Neural crest cell (in vitro differentiated cells): ENCODE measurements at regions not wholly inside any gene's neighbourhood (a gene's known extent, or its start where the extent isn't known, plus 50 kb on each side); places are given as distances from the start of the nearest gene placed in this dataset.

Source experiments
- DNase-seq: peaks from one replicate; pipeline ENCODE4 v3.0.0; 2021; ENCODE audit warnings: low read depth, mixed read lengths, low spot score
- H3K27ac Mint-ChIP-seq: one replicate; pipeline ENCODE4 v1.8.0; 2021; ENCODE audit warnings: mild to moderate bottlenecking, mixed read lengths; ENCODE audit not compliant: unreplicated experiment
- H3K27me3 Mint-ChIP-seq: 2 replicates; pipeline ENCODE4 v1.8.0; 2021; ENCODE audit warnings: low read depth, mild to moderate bottlenecking, mixed read lengths
- H3K36me3 Mint-ChIP-seq: 2 replicates; pipeline ENCODE4 v1.8.0; 2021; ENCODE audit warnings: low read depth, mild to moderate bottlenecking, mixed read lengths
- H3K4me1 Mint-ChIP-seq: 2 replicates; pipeline ENCODE4 v1.8.0; 2021; ENCODE audit warnings: mixed read lengths
- H3K4me3 Mint-ChIP-seq: one replicate; pipeline ENCODE4 v1.8.0; 2021; ENCODE audit warnings: mild to moderate bottlenecking, mixed read lengths
- H3K9me3 Mint-ChIP-seq: 2 replicates; pipeline ENCODE4 v1.8.0; 2021; ENCODE audit warnings: mixed read lengths
- TF ChIP-seq, protein P1 (sequence below): fragments of 200-600 bp; sonication (generic); conservative IDR thresholded peaks from 2 replicates; pipeline ENCODE4 v1.5.0; 2021; ENCODE audit warnings: antibody characterized with exemption, mild to moderate bottlenecking

- Mint-ChIP-seq H3K4me3 (no peak overlapping the region), H3K36me3 (no peaks in the 10 kb centered on the region), H3K27ac (no peak overlapping the region), H3K27me3 (no peaks in the 10 kb centered on the region), H3K4me1 (no peaks in the 10 kb centered on the region), H3K9me3 (no peaks in the 10 kb centered on the region)
- TF ChIP-seq, protein P1, sequence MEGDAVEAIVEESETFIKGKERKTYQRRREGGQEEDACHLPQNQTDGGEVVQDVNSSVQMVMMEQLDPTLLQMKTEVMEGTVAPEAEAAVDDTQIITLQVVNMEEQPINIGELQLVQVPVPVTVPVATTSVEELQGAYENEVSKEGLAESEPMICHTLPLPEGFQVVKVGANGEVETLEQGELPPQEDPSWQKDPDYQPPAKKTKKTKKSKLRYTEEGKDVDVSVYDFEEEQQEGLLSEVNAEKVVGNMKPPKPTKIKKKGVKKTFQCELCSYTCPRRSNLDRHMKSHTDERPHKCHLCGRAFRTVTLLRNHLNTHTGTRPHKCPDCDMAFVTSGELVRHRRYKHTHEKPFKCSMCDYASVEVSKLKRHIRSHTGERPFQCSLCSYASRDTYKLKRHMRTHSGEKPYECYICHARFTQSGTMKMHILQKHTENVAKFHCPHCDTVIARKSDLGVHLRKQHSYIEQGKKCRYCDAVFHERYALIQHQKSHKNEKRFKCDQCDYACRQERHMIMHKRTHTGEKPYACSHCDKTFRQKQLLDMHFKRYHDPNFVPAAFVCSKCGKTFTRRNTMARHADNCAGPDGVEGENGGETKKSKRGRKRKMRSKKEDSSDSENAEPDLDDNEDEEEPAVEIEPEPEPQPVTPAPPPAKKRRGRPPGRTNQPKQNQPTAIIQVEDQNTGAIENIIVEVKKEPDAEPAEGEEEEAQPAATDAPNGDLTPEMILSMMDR, result no peak
- no peak for DNase-seq
These were observed 1067.0 kb downstream of the CDH18 start for GRCh38 chr5:18920966-18921365.

DNA sequence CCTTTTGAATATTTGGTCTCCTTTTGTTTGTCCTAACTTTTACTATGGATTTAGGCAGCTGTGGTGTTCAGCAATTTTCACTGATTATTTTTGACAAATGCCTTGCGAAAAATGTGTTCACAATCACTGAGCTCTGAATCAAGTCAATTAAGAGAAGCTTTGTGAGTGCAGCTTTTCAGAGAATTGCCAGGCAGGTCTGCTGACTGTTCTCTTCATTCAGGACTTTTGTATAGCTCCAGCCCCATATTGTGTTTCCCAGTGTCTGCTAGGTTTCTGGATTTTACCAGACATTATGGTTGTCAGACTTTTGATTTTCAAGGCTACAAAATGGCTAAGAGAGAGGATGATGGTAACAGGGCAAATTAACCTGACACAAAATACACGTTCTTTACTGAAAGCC lies 1055.9 kb downstream of the CDH18 start:
- Mint-ChIP-seq H3K36me3 (no peaks in the 10 kb centered on the region), H3K4me1 (peaks cover 6% of the 10 kb centered on the region), H3K27me3 (no peaks in the 10 kb centered on the region), H3K4me3 (no peak overlapping the region), H3K27ac (peak overlapping the region; percentile 78), H3K9me3 (no peaks in the 10 kb centered on the region)
- TF ChIP-seq, protein P1, result no peak
- no peak for DNase-seq

GRCh38 chr5:18944771-18945170 lies 1043.2 kb downstream of the CDH18 start:
- TF ChIP-seq, protein P1, result no peak
- no peak for DNase-seq
- H3K4me3 Mint-ChIP-seq, result no peak overlapping the region
- no peaks in the 10 kb centered on the region for H3K36me3 Mint-ChIP-seq
- no peaks in the 10 kb centered on the region for H3K27me3 Mint-ChIP-seq
- peaks cover 5% of the 10 kb centered on the region for H3K9me3 Mint-ChIP-seq
- H3K4me1 Mint-ChIP-seq, result no peaks in the 10 kb centered on the region
- H3K27ac Mint-ChIP-seq, result no peak overlapping the region

DNA sequence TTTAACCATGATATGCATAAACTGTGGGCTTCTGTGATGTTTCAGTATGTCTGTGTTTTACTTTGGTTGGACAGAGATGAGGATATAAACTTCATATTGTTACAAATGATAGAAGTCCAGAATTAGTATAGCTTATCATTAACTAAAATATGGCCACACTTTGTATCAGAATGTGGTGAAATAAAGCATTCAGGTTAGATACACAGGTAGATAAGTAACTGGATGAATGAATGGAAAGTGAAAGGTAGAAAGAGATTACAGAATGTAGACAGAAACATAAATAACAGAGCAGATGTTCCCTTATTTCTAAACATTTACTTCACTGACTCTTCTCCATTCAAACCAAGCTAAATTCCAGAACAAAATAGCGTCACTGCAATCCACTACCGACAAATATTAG lies 1033.8 kb downstream of the CDH18 start:
- no peak overlapping the region for H3K27ac Mint-ChIP-seq
- no peaks in the 10 kb centered on the region for H3K4me1 Mint-ChIP-seq
- H3K4me3 Mint-ChIP-seq, result no peak overlapping the region
- H3K9me3 Mint-ChIP-seq, result peaks cover 8% of the 10 kb centered on the region
- H3K36me3 Mint-ChIP-seq, result no peaks in the 10 kb centered on the region
- no peak for DNase-seq
- TF ChIP-seq, protein P1, result no peak
- no peaks in the 10 kb centered on the region for H3K27me3 Mint-ChIP-seq

DNA sequence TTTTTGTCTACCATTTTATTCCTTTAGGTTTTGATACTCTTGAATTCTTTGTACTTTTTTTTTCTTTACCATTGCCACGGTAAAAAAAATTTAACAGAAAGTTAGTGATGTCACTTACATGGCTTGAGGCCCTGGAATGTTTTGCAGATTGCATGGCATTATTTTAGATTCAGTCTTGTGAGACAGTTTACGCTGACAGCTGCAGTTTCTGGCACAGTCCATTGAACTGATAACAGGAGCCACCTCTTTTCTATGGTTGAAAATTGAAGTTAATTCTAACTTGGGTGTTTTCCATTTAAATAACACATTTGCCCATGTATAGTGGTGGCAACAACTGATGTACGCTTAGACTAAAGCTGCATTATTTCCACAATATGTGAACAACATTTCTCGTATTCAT lies 1028.5 kb downstream of the CDH18 start:
- Mint-ChIP-seq H3K27ac (no peak overlapping the region), H3K9me3 (no peaks in the 10 kb centered on the region), H3K36me3 (no peaks in the 10 kb centered on the region), H3K4me1 (no peaks in the 10 kb centered on the region), H3K27me3 (no peaks in the 10 kb centered on the region), H3K4me3 (no peak overlapping the region)
- no peak for DNase-seq
- TF ChIP-seq, protein P1, result no peak

DNA sequence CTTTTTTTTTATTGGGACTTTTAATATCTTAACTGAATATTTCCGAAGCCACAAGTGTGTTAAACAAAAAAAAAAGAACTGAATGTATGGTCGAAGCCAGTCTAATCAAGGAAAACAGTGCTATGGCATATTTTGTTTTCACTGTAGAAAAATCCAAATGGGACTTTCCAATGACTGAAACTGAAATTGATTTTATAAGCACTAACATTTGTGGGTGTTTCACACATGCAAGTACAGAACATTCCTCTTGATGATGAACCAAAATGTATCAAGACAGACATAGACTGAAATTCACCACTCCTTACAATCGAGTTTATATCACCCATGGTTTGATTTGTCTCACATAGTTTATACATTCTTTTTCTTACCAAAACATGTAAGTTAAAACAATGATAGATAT lies 1026.8 kb downstream of the CDH18 start:
- no peaks in the 10 kb centered on the region for H3K4me1 Mint-ChIP-seq
- DNase-seq, result no peak
- no peaks in the 10 kb centered on the region for H3K9me3 Mint-ChIP-seq
- TF ChIP-seq, protein P1, result no peak
- H3K36me3 Mint-ChIP-seq, result no peaks in the 10 kb centered on the region
- no peak overlapping the region for H3K4me3 Mint-ChIP-seq
- H3K27me3 Mint-ChIP-seq, result no peaks in the 10 kb centered on the region
- H3K27ac Mint-ChIP-seq, result no peak overlapping the region
